H1 (cell line): ENCODE measurements at regions not wholly inside any gene's neighbourhood (a gene's known extent, or its start where the extent isn't known, plus 50 kb on each side); places are given as distances from the start of the nearest gene placed in this dataset.
A peak's percentile ranks its signal among the peaks of the same experiment; 100 is the strongest.

Source experiments
- CTCF ChIA-PET: fragments of 300-600 bp; sonication (Branson Sonifier 250); formaldehyde crosslinking; loops from one replicate; lab custom pipeline; 2021; ENCODE audit not compliant: partially characterized antibody; lab: Charles Lee
- POLR2A ChIA-PET: fragments of 300-600 bp; sonication (Branson Sonifier 250); formaldehyde crosslinking; loops from one replicate; lab custom pipeline; 2021; ENCODE audit warnings: inconsistent platforms; ENCODE audit not compliant: partially characterized antibody; lab: Charles Lee
- DNase-seq, 2 experiments: peaks; one replicate each; pipeline versions ENCODE4 v3.0.0 to v3.0.0-alpha.2; 2010 to 2022; ENCODE audit warnings: low spot score in 2 of 2, low read depth in 1 of 2, mixed read lengths in 1 of 2
- FAIRE-seq: peaks from 2 replicates; lab custom pipeline; 2011; peaks lifted over from hg19 to GRCh38; lab: Jason Lieb, UNC
- H2AFZ ChIP-seq: 2 replicates; pipeline ENCODE4 v1.8.1; 2012; ENCODE audit warnings: low read length, inconsistent platforms
- H2AK5ac ChIP-seq: 2 replicates; pipeline ENCODE4 v1.6.1; 2013; ENCODE audit warnings: low read depth, low read length
- H2BK120ac ChIP-seq: replicated peaks from 2 replicates; pipeline ENCODE3; 2013; ENCODE audit warnings: low read depth, low read length, inconsistent platforms
- H2BK12ac ChIP-seq: 2 replicates; pipeline ENCODE4 v1.6.1; 2013; ENCODE audit warnings: low read depth, low read length
- H2BK15ac ChIP-seq: 2 replicates; pipeline ENCODE4 v1.6.1; 2013; ENCODE audit warnings: low read length
- H2BK20ac ChIP-seq: 2 replicates; pipeline ENCODE4 v1.6.1; 2013; ENCODE audit warnings: low read length
- H2BK5ac ChIP-seq: 2 replicates; pipeline ENCODE4 v1.6.1; 2013; ENCODE audit warnings: low read depth, low read length
- H3K14ac ChIP-seq: 2 replicates; pipeline ENCODE4 v1.6.1; 2013; ENCODE audit warnings: inconsistent platforms; ENCODE audit not compliant: insufficient read length
- H3K18ac ChIP-seq: 2 replicates; pipeline ENCODE4 v1.6.1; 2013; ENCODE audit warnings: low read length; ENCODE audit errors: extremely low read depth
- H3K23ac ChIP-seq: 2 replicates; pipeline ENCODE4 v1.6.1; 2013; ENCODE audit warnings: inconsistent platforms; ENCODE audit not compliant: insufficient read length
- H3K23me2 ChIP-seq: 2 replicates; pipeline ENCODE4 v1.6.1; 2013; ENCODE audit warnings: low read depth, low read length
- H3K27ac ChIP-seq: 2 replicates; pipeline ENCODE4 v1.6.1; 2011; ENCODE audit warnings: low read depth, low read length, inconsistent platforms
- H3K27me3 ChIP-seq, 4 experiments: replicated peaks in 1 of 4; 1 replicate in 1 of 4; 2 replicates in 3 of 4; pipeline versions ENCODE4 v1.6.1 to v1.8.1; 2011 to 2013; ENCODE audit warnings: low read length in 3 of 4, mild to moderate bottlenecking in 3 of 4, inconsistent platforms in 2 of 4, mixed read lengths in 2 of 4, moderate library complexity in 1 of 4; ENCODE audit not compliant: control insufficient read depth in 3 of 4, insufficient read depth in 3 of 4; ENCODE audit errors: extremely low read depth in 1 of 4
- H3K36me3 ChIP-seq, 4 experiments: 2 replicates each; pipeline versions ENCODE4 v1.6.1 to v1.8.1; 2011 to 2013; ENCODE audit warnings: mild to moderate bottlenecking in 4 of 4, low read length in 3 of 4, moderate library complexity in 2 of 4, control low read depth in 1 of 4, inconsistent platforms in 1 of 4; ENCODE audit not compliant: insufficient read depth in 4 of 4, control insufficient read depth in 2 of 4
- H3K4ac ChIP-seq: replicated peaks from 2 replicates; pipeline ENCODE3; 2013; ENCODE audit warnings: low read length, low read depth, mixed read lengths, inconsistent platforms; ENCODE audit not compliant: insufficient read length
- H3K4me1 ChIP-seq, 4 experiments: replicated peaks in 1 of 4; 1 replicate in 1 of 4; 2 replicates in 3 of 4; pipeline versions ENCODE4 v1.6.1 to v1.8.1; 2011 to 2013; ENCODE audit warnings: low read length in 3 of 4, inconsistent platforms in 2 of 4, mixed read lengths in 1 of 4; ENCODE audit not compliant: insufficient read depth in 4 of 4, control insufficient read depth in 3 of 4
- H3K4me2 ChIP-seq, 2 experiments: 2 replicates each; pipeline versions ENCODE4 v1.6.1 to v1.8.1; 2011 to 2013; ENCODE audit warnings: low read depth in 2 of 2, low read length in 2 of 2, control low read depth in 1 of 2, inconsistent platforms in 1 of 2, mild to moderate bottlenecking in 1 of 2; ENCODE audit not compliant: insufficient read depth in 1 of 2
- H3K4me3 ChIP-seq, 4 experiments: fragments of 200-600, 300-600 bp in 1 of 4; sonication (generic), shearing (Covaris generic), sonication (Bioruptor Twin) in 1 of 4; 2 replicates each; pipeline versions ENCODE4 v1.5.1 to v1.8.1; 2011 to 2016; ENCODE audit warnings: low read length in 4 of 4, low read depth in 3 of 4, control low read depth in 2 of 4, inconsistent platforms in 2 of 4, mild to moderate bottlenecking in 2 of 4, mixed read lengths in 1 of 4, moderate library complexity in 1 of 4; ENCODE audit not compliant: insufficient read depth in 2 of 4; ENCODE audit errors: extremely low read depth in 1 of 4
- H3K56ac ChIP-seq: replicated peaks from 2 replicates; pipeline ENCODE3; 2013; ENCODE audit warnings: low read depth, mild to moderate bottlenecking, mixed read lengths, low read length, inconsistent platforms; ENCODE audit not compliant: insufficient read length
- H3K79me1 ChIP-seq: 2 replicates; pipeline ENCODE4 v1.6.1; 2013; ENCODE audit warnings: low read depth, low read length, control low read depth
- H3K79me2 ChIP-seq, 2 experiments: 2 replicates each; pipeline versions ENCODE4 v1.6.1 to v1.8.1; 2012 to 2013; ENCODE audit warnings: low read length in 2 of 2, mild to moderate bottlenecking in 2 of 2, inconsistent platforms in 1 of 2; ENCODE audit not compliant: insufficient read depth in 2 of 2, control insufficient read depth in 1 of 2
- H3K9ac ChIP-seq, 4 experiments: replicated peaks in 1 of 4; 1 replicate in 1 of 4; 2 replicates in 3 of 4; pipeline versions ENCODE4 v1.6.1 to v1.8.1; 2011 to 2013; ENCODE audit warnings: low read depth in 3 of 4, low read length in 3 of 4, control low read depth in 2 of 4, mild to moderate bottlenecking in 2 of 4, moderate library complexity in 2 of 4, inconsistent platforms in 1 of 4; ENCODE audit errors: extremely low read depth in 1 of 4
- H3K9me3 ChIP-seq, 2 experiments: 2 replicates each; pipeline versions ENCODE4 v1.6.1 to v1.8.1; 2012 to 2013; ENCODE audit warnings: mild to moderate bottlenecking in 2 of 2, moderate library complexity in 2 of 2, control low read depth in 1 of 2, inconsistent platforms in 1 of 2, low read depth in 1 of 2, low read length in 1 of 2, mixed read lengths in 1 of 2; ENCODE audit not compliant: insufficient read depth in 2 of 2
- H4K20me1 ChIP-seq, 2 experiments: replicated peaks in 1 of 2; 2 replicates each; pipeline versions ENCODE3 to v1.8.1; 2011 to 2013; ENCODE audit warnings: inconsistent platforms in 2 of 2, low read length in 2 of 2, mild to moderate bottlenecking in 1 of 2; ENCODE audit not compliant: insufficient read depth in 2 of 2, control insufficient read depth in 1 of 2
- H4K5ac ChIP-seq: 2 replicates; pipeline ENCODE4 v1.6.1; 2013; ENCODE audit warnings: low read length, low read depth, mixed read lengths, inconsistent platforms; ENCODE audit not compliant: insufficient read length
- H4K8ac ChIP-seq: 2 replicates; pipeline ENCODE4 v1.8.0; 2013; ENCODE audit warnings: mild to moderate bottlenecking, moderate library complexity, low read length, inconsistent platforms; ENCODE audit not compliant: insufficient read depth; ENCODE audit errors: extremely low read depth
- H4K91ac ChIP-seq: replicated peaks from 2 replicates; pipeline ENCODE3; 2013; ENCODE audit warnings: low read length, mixed read lengths, inconsistent platforms; ENCODE audit not compliant: insufficient read length
- RAD21 ChIP-seq, 2 experiments: IDR thresholded peaks in 1 of 2; conservative IDR thresholded peaks in 1 of 2; 2 replicates each; pipeline ENCODE4 v1.6.1; 2011; ENCODE audit warnings: low read depth in 2 of 2, low read length in 2 of 2, improper control_type of control experiment in 1 of 2, inconsistent platforms in 1 of 2, mild to moderate bottlenecking in 1 of 2, moderate library complexity in 1 of 2
- RBBP5 ChIP-seq: IDR thresholded peaks from 2 replicates; pipeline ENCODE4 v1.7.1; 2012; ENCODE audit warnings: low read depth, mild to moderate bottlenecking, inconsistent platforms, low read length, moderate library complexity, borderline replicate concordance
- WGBS, 2 experiments: shearing (Covaris generic) in 1 of 2; methylation state at CpG; one replicate each; pipeline versions ENCODE4 v1.1.6 to v1.1.7; 2013 to 2015; ENCODE audit warnings: low lambda C conversion rate in 2 of 2, mixed read lengths in 2 of 2, inconsistent platforms in 1 of 2, low coverage in 1 of 2, missing lambda C conversion rate in 1 of 2; ENCODE audit not compliant: insufficient replicate concordance in 2 of 2, insufficient coverage in 1 of 2, insufficient read length in 1 of 2; ENCODE audit errors: extremely low coverage in 1 of 2, missing lambda C conversion rate in 1 of 2; 5-methylcytosine and 5-hydroxymethylcytosine counted together

DNA sequence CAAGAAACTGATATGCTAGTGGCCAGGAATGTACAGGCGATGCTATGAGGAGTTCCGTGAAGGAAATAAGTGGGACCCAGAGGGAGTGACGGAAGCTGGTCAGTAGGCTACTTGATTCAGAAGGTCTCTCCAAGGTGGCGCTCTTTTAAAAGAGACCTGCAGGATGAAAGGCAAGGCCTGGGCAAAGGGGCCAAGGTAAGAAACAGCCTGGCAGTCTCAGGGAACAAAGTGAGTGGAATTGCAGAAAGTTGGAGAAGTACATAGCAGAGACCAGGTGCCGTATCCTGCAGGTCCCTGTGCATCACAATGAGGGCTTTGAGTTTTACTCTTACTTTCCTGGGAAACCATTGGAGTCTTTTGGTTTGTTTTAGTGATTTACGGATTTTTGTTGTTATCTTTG, 905.6 kb downstream of the BCL11B start:
- H4K5ac ChIP-seq: no peak overlapping the region
- H3K23me2 ChIP-seq: no peaks in the 10 kb centered on the region
- TF ChIP-seq RAD21 (IDR thresholded peaks at IDR 0.05 in 1 of 2, conservative IDR thresholded peaks at IDR 0.05 in 1 of 2; ENCODE audit: low read depth in 2 of 2, low read length in 2 of 2) (peak; percentile 21; a peak in 3 of 4 replicates), RBBP5 (no peak)
- H3K79me1 ChIP-seq: no peaks in the 10 kb centered on the region
- 88% methylated on average over 6 of the region's 6 CpGs; no CpG with 5 or more reads in 1 of the 2 experiments for WGBS, 2 experiments
- H3K27ac ChIP-seq: no peak overlapping the region
- H2AFZ ChIP-seq: no peak overlapping the region
- H3K56ac ChIP-seq: no peak overlapping the region
- no peak overlapping the region for H2BK5ac ChIP-seq
- ChIA-PET POLR2A (no interaction called here), CTCF (no interaction called here)
- no peaks in the 10 kb centered on the region for H3K27me3 ChIP-seq
- no peaks in the 10 kb centered on the region for H3K36me3 ChIP-seq
- peaks cover 0 to 5% of the 10 kb centered on the region in 2 experiments; a peak in 2 of 4 replicates for H3K9me3 ChIP-seq
- H2AK5ac ChIP-seq: no peak overlapping the region
- H2BK15ac ChIP-seq: no peak overlapping the region
- H4K8ac ChIP-seq: no peak overlapping the region
- H3K9ac ChIP-seq: no peak overlapping the region
- no peaks in the 10 kb centered on the region for H4K20me1 ChIP-seq
- no peak overlapping the region for H3K4me3 ChIP-seq
- H2BK12ac ChIP-seq: no peak overlapping the region
- no peak overlapping the region for H3K14ac ChIP-seq
- H4K91ac ChIP-seq: no peak overlapping the region
- FAIRE-seq: no peak
- no peak overlapping the region for H3K4ac ChIP-seq
- DNase-seq: no peak
- H3K18ac ChIP-seq: no peak overlapping the region
- H2BK120ac ChIP-seq: no peak overlapping the region
- H3K4me1 ChIP-seq: no peaks in the 10 kb centered on the region
- no peak overlapping the region for H2BK20ac ChIP-seq
- H3K23ac ChIP-seq: no peak overlapping the region
- H3K79me2 ChIP-seq: no peaks in the 10 kb centered on the region
- no peak overlapping the region for H3K4me2 ChIP-seq
